ENCODE measurements at regions not wholly inside any gene's neighbourhood (a gene's known extent, or its start where the extent isn't known, plus 50 kb on each side); places are given as distances from the start of the nearest gene placed in this dataset.

- no peak overlapping the region for H3K14ac ChIP-seq (ENCODE audit: low read length)
- no peaks in the 10 kb centered on the region for H3K27me3 ChIP-seq (ENCODE audit: control insufficient read depth in 3 of 3, insufficient read depth in 3 of 3, low read depth in 1 of 3, low read length in 3 of 3)
- no peak overlapping the region for H2BK12ac ChIP-seq (ENCODE audit: low read length)
- no peak overlapping the region for H4K91ac ChIP-seq (ENCODE audit: low read depth, low read length, poor library complexity)
- no peak overlapping the region for H3K9ac ChIP-seq (ENCODE audit: low read depth, low read length, poor library complexity)
- no peak overlapping the region for H2AK5ac ChIP-seq (ENCODE audit: low read depth, low read length)
- H3K27ac ChIP-seq (replicated peaks; ENCODE audit: low read length) = no peak overlapping the region
- H3K36me3 ChIP-seq (replicated peaks in 1 of 2; ENCODE audit: control insufficient read depth in 2 of 2, insufficient read depth in 2 of 2, low read length in 2 of 2) = no peaks in the 10 kb centered on the region
- WGBS, 2 donors (ENCODE audit: extremely low coverage in 2 of 2, insufficient read length in 2 of 2, insufficient replicate concordance in 1 of 2) = no CpG with 5 or more reads among the region's 2 CpGs
- DNase-seq (ENCODE audit: low spot score) = no peak
- H3K4me3 ChIP-seq (ENCODE audit: low read length in 2 of 2) = no peak overlapping the region
- no peaks in the 10 kb centered on the region for H3K4me1 ChIP-seq (ENCODE audit: control insufficient read depth in 2 of 2, insufficient read depth in 1 of 2, low read depth in 1 of 2, low read length in 2 of 2)
- H3K79me1 ChIP-seq (ENCODE audit: low read depth, low read length) = no peaks in the 10 kb centered on the region
- H3K23ac ChIP-seq (ENCODE audit: low read depth, low read length, poor library complexity) = no peak overlapping the region
- no peak overlapping the region for H2BK5ac ChIP-seq (ENCODE audit: low read length)
- no peak overlapping the region for H4K8ac ChIP-seq (ENCODE audit: low read depth, low read length)
- no peak overlapping the region for H3K18ac ChIP-seq (ENCODE audit: low read length)
- H2BK120ac ChIP-seq (ENCODE audit: low read depth, low read length) = no peak overlapping the region
- H3K4ac ChIP-seq (ENCODE audit: low read length) = no peak overlapping the region
- no peak overlapping the region for H2AFZ ChIP-seq (ENCODE audit: low read length)
- no peak overlapping the region for H2BK15ac ChIP-seq (ENCODE audit: low read length)
- no peak overlapping the region for H3K4me2 ChIP-seq (ENCODE audit: insufficient read depth, low read length, poor library complexity, severe bottlenecking)
- no peaks in the 10 kb centered on the region for H3K9me3 ChIP-seq (replicated peaks in 1 of 2; ENCODE audit: control insufficient read depth in 2 of 2, insufficient read depth in 1 of 2, low read depth in 1 of 2, low read length in 2 of 2)
These were observed 105.3 kb downstream of the AKAIN1 start for GRCh38 chr18:5091741-5092140.

DNA sequence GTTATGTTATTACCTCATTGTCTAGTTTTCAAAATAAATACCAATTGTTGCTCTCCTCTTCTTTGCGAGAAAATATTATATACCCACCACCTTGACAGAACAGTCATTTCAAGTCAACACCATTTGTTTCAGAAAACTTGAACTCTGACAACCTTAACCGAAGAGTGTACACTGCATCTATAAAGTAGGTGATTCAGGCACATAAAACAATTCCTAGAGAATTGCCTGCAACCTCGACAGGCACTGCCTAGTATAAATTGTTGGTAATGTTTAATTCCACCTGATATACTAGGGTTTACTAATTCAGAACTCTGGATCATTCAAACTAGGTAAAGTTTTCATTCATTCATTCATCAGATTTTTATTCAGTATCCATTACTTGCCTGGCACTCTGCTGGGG is 121.8 kb downstream of the AKAIN1 start:
- no peak overlapping the region for H3K4me3 ChIP-seq (ENCODE audit: low read length in 2 of 2)
- H2BK15ac ChIP-seq (ENCODE audit: low read length) = no peak overlapping the region
- no peak overlapping the region for H3K4me2 ChIP-seq (ENCODE audit: insufficient read depth, low read length, poor library complexity, severe bottlenecking)
- no peak overlapping the region for H3K18ac ChIP-seq (ENCODE audit: low read length)
- DNase-seq (ENCODE audit: low spot score) = no peak
- no peak overlapping the region for H3K14ac ChIP-seq (ENCODE audit: low read length)
- H2BK120ac ChIP-seq (ENCODE audit: low read depth, low read length) = no peak overlapping the region
- no CpG with 5 or more reads among the region's 3 CpGs for WGBS, 2 donors (ENCODE audit: extremely low coverage in 2 of 2, insufficient read length in 2 of 2, insufficient replicate concordance in 1 of 2)
- H3K27me3 ChIP-seq (ENCODE audit: control insufficient read depth in 3 of 3, insufficient read depth in 3 of 3, low read depth in 1 of 3, low read length in 3 of 3) = no peaks in the 10 kb centered on the region
- H3K23ac ChIP-seq (ENCODE audit: low read depth, low read length, poor library complexity) = no peak overlapping the region
- no peak overlapping the region for H2AK5ac ChIP-seq (ENCODE audit: low read depth, low read length)
- no peak overlapping the region for H2BK12ac ChIP-seq (ENCODE audit: low read length)
- H3K27ac ChIP-seq (replicated peaks; ENCODE audit: low read length) = no peak overlapping the region
- no peaks in the 10 kb centered on the region for H3K79me1 ChIP-seq (ENCODE audit: low read depth, low read length)
- no peak overlapping the region for H3K9ac ChIP-seq (ENCODE audit: low read depth, low read length, poor library complexity)
- H3K9me3 ChIP-seq (replicated peaks in 1 of 2; ENCODE audit: control insufficient read depth in 2 of 2, insufficient read depth in 1 of 2, low read depth in 1 of 2, low read length in 2 of 2) = no peaks in the 10 kb centered on the region
- H3K36me3 ChIP-seq (replicated peaks in 1 of 2; ENCODE audit: control insufficient read depth in 2 of 2, insufficient read depth in 2 of 2, low read length in 2 of 2) = no peaks in the 10 kb centered on the region
- H2BK5ac ChIP-seq (ENCODE audit: low read length) = no peak overlapping the region
- H4K8ac ChIP-seq (ENCODE audit: low read depth, low read length) = no peak overlapping the region
- H3K4me1 ChIP-seq (ENCODE audit: control insufficient read depth in 2 of 2, insufficient read depth in 1 of 2, low read depth in 1 of 2, low read length in 2 of 2) = no peaks in the 10 kb centered on the region
- no peak overlapping the region for H4K91ac ChIP-seq (ENCODE audit: low read depth, low read length, poor library complexity)
- H2AFZ ChIP-seq (ENCODE audit: low read length) = no peak overlapping the region
- no peak overlapping the region for H3K4ac ChIP-seq (ENCODE audit: low read length)

- Histone ChIP-seq H3K9me3 (replicated peaks in 1 of 2; ENCODE audit: control insufficient read depth in 2 of 2, insufficient read depth in 1 of 2, low read depth in 1 of 2, low read length in 2 of 2) (no peaks in the 10 kb centered on the region), H4K8ac (ENCODE audit: low read depth, low read length) (no peak overlapping the region), H3K14ac (ENCODE audit: low read length) (no peak overlapping the region), H3K4me1 (ENCODE audit: control insufficient read depth in 2 of 2, insufficient read depth in 1 of 2, low read depth in 1 of 2, low read length in 2 of 2) (no peaks in the 10 kb centered on the region), H3K4me3 (ENCODE audit: low read length in 2 of 2) (no peak overlapping the region), H3K27ac (replicated peaks; ENCODE audit: low read length) (no peak overlapping the region), H3K9ac (ENCODE audit: low read depth, low read length, poor library complexity) (no peak overlapping the region), H3K4me2 (ENCODE audit: insufficient read depth, low read length, poor library complexity, severe bottlenecking) (no peak overlapping the region), H3K4ac (ENCODE audit: low read length) (no peak overlapping the region), H3K18ac (ENCODE audit: low read length) (no peak overlapping the region), H2BK15ac (ENCODE audit: low read length) (no peak overlapping the region), H3K23ac (ENCODE audit: low read depth, low read length, poor library complexity) (no peak overlapping the region), H2BK5ac (ENCODE audit: low read length) (no peak overlapping the region), H2AFZ (ENCODE audit: low read length) (no peak overlapping the region), H2AK5ac (ENCODE audit: low read depth, low read length) (no peak overlapping the region), H3K79me1 (ENCODE audit: low read depth, low read length) (no peaks in the 10 kb centered on the region), H2BK120ac (ENCODE audit: low read depth, low read length) (no peak overlapping the region), H3K36me3 (replicated peaks in 1 of 2; ENCODE audit: control insufficient read depth in 2 of 2, insufficient read depth in 2 of 2, low read length in 2 of 2) (no peaks in the 10 kb centered on the region), H4K91ac (ENCODE audit: low read depth, low read length, poor library complexity) (no peak overlapping the region), H3K27me3 (ENCODE audit: control insufficient read depth in 3 of 3, insufficient read depth in 3 of 3, low read depth in 1 of 3, low read length in 3 of 3) (no peaks in the 10 kb centered on the region), H2BK12ac (ENCODE audit: low read length) (no peak overlapping the region)
- no CpG with 5 or more reads among the region's 9 CpGs for WGBS, 2 donors (ENCODE audit: extremely low coverage in 2 of 2, insufficient read length in 2 of 2, insufficient replicate concordance in 1 of 2)
- peak; percentile 35 for DNase-seq (ENCODE audit: low spot score)
These were observed 123.8 kb downstream of the AKAIN1 start for GRCh38 chr18:5073026-5073944.

DNA sequence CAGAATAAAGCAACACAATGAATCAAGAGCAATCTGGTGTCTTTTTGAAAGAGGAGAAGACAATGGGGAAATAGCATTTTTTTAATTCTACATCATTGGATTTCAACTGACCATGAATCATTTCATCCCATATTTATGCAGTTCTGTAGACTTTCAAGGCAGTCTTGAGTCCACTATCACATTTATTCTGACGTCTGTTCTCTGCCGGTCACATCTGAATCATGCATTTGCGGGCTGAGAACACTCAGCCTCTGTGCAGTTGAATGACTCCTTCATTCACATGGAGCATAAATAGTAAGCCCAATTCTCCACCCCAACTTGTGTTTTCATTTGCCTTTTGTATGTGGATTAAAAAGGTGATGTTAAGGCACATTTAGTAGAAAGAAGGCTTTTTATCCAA is 128.2 kb downstream of the AKAIN1 start:
- H2BK12ac ChIP-seq (ENCODE audit: low read length) = no peak overlapping the region
- no peak overlapping the region for H2AFZ ChIP-seq (ENCODE audit: low read length)
- no peak overlapping the region for H2BK15ac ChIP-seq (ENCODE audit: low read length)
- no peak overlapping the region for H3K23ac ChIP-seq (ENCODE audit: low read depth, low read length, poor library complexity)
- DNase-seq (ENCODE audit: low spot score) = no peak
- no peak overlapping the region for H3K4ac ChIP-seq (ENCODE audit: low read length)
- no peaks in the 10 kb centered on the region for H3K36me3 ChIP-seq (replicated peaks in 1 of 2; ENCODE audit: control insufficient read depth in 2 of 2, insufficient read depth in 2 of 2, low read length in 2 of 2)
- no peak overlapping the region for H4K91ac ChIP-seq (ENCODE audit: low read depth, low read length, poor library complexity)
- H3K27me3 ChIP-seq (ENCODE audit: control insufficient read depth in 3 of 3, insufficient read depth in 3 of 3, low read depth in 1 of 3, low read length in 3 of 3) = no peaks in the 10 kb centered on the region
- no peak overlapping the region for H3K4me3 ChIP-seq (ENCODE audit: low read length in 2 of 2)
- no peaks in the 10 kb centered on the region for H3K9me3 ChIP-seq (replicated peaks in 1 of 2; ENCODE audit: control insufficient read depth in 2 of 2, insufficient read depth in 1 of 2, low read depth in 1 of 2, low read length in 2 of 2)
- no peak overlapping the region for H3K4me2 ChIP-seq (ENCODE audit: insufficient read depth, low read length, poor library complexity, severe bottlenecking)
- no peak overlapping the region for H2BK5ac ChIP-seq (ENCODE audit: low read length)
- H3K79me1 ChIP-seq (ENCODE audit: low read depth, low read length) = no peaks in the 10 kb centered on the region
- no CpG with 5 or more reads among the region's 3 CpGs for WGBS, 2 donors (ENCODE audit: extremely low coverage in 2 of 2, insufficient read length in 2 of 2, insufficient replicate concordance in 1 of 2)
- no peak overlapping the region for H4K8ac ChIP-seq (ENCODE audit: low read depth, low read length)
- no peak overlapping the region for H3K14ac ChIP-seq (ENCODE audit: low read length)
- H3K9ac ChIP-seq (ENCODE audit: low read depth, low read length, poor library complexity) = no peak overlapping the region
- H2BK120ac ChIP-seq (ENCODE audit: low read depth, low read length) = no peak overlapping the region
- H2AK5ac ChIP-seq (ENCODE audit: low read depth, low read length) = no peak overlapping the region
- no peak overlapping the region for H3K18ac ChIP-seq (ENCODE audit: low read length)
- no peak overlapping the region for H3K27ac ChIP-seq (replicated peaks; ENCODE audit: low read length)
- no peaks in the 10 kb centered on the region for H3K4me1 ChIP-seq (ENCODE audit: control insufficient read depth in 2 of 2, insufficient read depth in 1 of 2, low read depth in 1 of 2, low read length in 2 of 2)

Measured in neuronal stem cell (in vitro differentiated cells).